Activated CD4-positive, alpha-beta T cell treated with anti-CD3 and anti-CD28 coated beads, Interleukin-2, amount 10 ng/mL, durations not matched to agents 24 days and 14 days (primary cell): ENCODE measurements at regions not wholly inside any gene's neighbourhood (a gene's known extent, or its start where the extent isn't known, plus 50 kb on each side); places are given as distances from the start of the nearest gene placed in this dataset.

Experiments used
- DNase-seq: peaks from one replicate; pipeline ENCODE4 v3.0.0; 2022
- H3K27ac Mint-ChIP-seq: one replicate; pipeline ENCODE4 v1.8.0; 2022; ENCODE audit warnings: mild to moderate bottlenecking, mixed read lengths
- H3K27me3 Mint-ChIP-seq: one replicate; pipeline ENCODE4 v1.8.0; 2022; ENCODE audit warnings: mixed read lengths
- H3K36me3 Mint-ChIP-seq: one replicate; pipeline ENCODE4 v1.8.0; 2022; ENCODE audit warnings: low read depth, mild to moderate bottlenecking, mixed read lengths
- H3K4me1 Mint-ChIP-seq: one replicate; pipeline ENCODE4 v1.8.0; 2021; ENCODE audit warnings: mixed read lengths
- H3K4me3 Mint-ChIP-seq: one replicate; pipeline ENCODE4 v1.8.0; 2022; ENCODE audit warnings: mild to moderate bottlenecking, moderate library complexity, mixed read lengths
- H3K9me3 Mint-ChIP-seq: one replicate; pipeline ENCODE4 v1.8.0; 2021; ENCODE audit warnings: mixed read lengths
- intact Hi-C: fragments of 100-400 bp; cut with micrococcal nuclease; formaldehyde crosslinking; loops from one replicate; pipeline ENCODE4 v1.15.1; 2023

GRCh38 chr1:14180738-14181137 is 417.7 kb upstream of the KAZN start:
- Mint-ChIP-seq H3K9me3 (peaks cover 3% of the 10 kb centered on the region), H3K4me3 (no peak overlapping the region), H3K27ac (no peak overlapping the region), H3K4me1 (peaks cover 5% of the 10 kb centered on the region), H3K36me3 (no peaks in the 10 kb centered on the region), H3K27me3 (peaks cover 19% of the 10 kb centered on the region)
- intact Hi-C loops, result no loop called here
- DNase-seq, result no peak

- H3K4me1 Mint-ChIP-seq, result peaks cover 5% of the 10 kb centered on the region
- DNase-seq, result no peak
- no peaks in the 10 kb centered on the region for H3K36me3 Mint-ChIP-seq
- peaks cover 19% of the 10 kb centered on the region for H3K27me3 Mint-ChIP-seq
- intact Hi-C loops, result no loop called here
- no peak overlapping the region for H3K4me3 Mint-ChIP-seq
- H3K27ac Mint-ChIP-seq, result no peak overlapping the region
- peaks cover 3% of the 10 kb centered on the region for H3K9me3 Mint-ChIP-seq
These were observed 417.2 kb upstream of the KAZN start for GRCh38 chr1:14181191-14181795.

- H3K27me3 Mint-ChIP-seq, result peaks cover 19% of the 10 kb centered on the region
- H3K4me3 Mint-ChIP-seq, result no peak overlapping the region
- DNase-seq, result no peak
- peaks cover 3% of the 10 kb centered on the region for H3K9me3 Mint-ChIP-seq
- intact Hi-C loops, result no loop called here
- no peaks in the 10 kb centered on the region for H3K36me3 Mint-ChIP-seq
- no peak overlapping the region for H3K27ac Mint-ChIP-seq
- H3K4me1 Mint-ChIP-seq, result peaks cover 5% of the 10 kb centered on the region
These were observed 415.6 kb upstream of the KAZN start for GRCh38 chr1:14182856-14183255.

- intact Hi-C loops, result no loop called here
- H3K27ac Mint-ChIP-seq, result no peak overlapping the region
- peaks cover 3% of the 10 kb centered on the region for H3K9me3 Mint-ChIP-seq
- H3K36me3 Mint-ChIP-seq, result no peaks in the 10 kb centered on the region
- DNase-seq, result no peak
- peaks cover 19% of the 10 kb centered on the region for H3K27me3 Mint-ChIP-seq
- no peak overlapping the region for H3K4me3 Mint-ChIP-seq
- peaks cover 5% of the 10 kb centered on the region for H3K4me1 Mint-ChIP-seq
These were observed 415.2 kb upstream of the KAZN start for GRCh38 chr1:14183329-14183728.

DNA sequence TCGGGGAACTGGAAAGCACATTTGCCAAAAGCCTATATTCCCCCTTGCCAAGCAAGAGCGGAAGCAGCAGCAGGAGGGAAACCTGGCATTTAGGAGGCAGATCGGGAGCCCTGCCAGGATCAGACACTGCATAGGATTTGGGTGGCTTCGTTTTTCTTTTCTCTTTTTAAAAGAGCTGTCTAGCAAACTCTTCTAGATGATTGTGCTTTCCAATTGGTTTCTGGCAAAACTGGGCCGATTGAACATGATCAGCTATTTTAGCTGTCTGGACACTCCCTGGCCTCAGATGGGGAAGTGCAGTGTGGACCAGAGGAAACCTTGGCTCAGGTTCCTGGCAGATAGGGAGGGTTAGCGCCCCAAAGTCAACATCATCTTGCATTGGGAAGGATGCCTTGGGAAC is 414.0 kb upstream of the KAZN start:
- H3K9me3 Mint-ChIP-seq, result peaks cover 3% of the 10 kb centered on the region
- H3K4me1 Mint-ChIP-seq, result peaks cover 5% of the 10 kb centered on the region
- DNase-seq, result no peak
- no peaks in the 10 kb centered on the region for H3K36me3 Mint-ChIP-seq
- H3K27ac Mint-ChIP-seq, result no peak overlapping the region
- no peak overlapping the region for H3K4me3 Mint-ChIP-seq
- intact Hi-C loops, result no loop called here
- peaks cover 18% of the 10 kb centered on the region for H3K27me3 Mint-ChIP-seq

- intact Hi-C loops, result no loop called here
- Mint-ChIP-seq H3K4me3 (no peak overlapping the region), H3K27me3 (no peaks in the 10 kb centered on the region), H3K27ac (no peak overlapping the region), H3K9me3 (no peaks in the 10 kb centered on the region), H3K4me1 (no peaks in the 10 kb centered on the region), H3K36me3 (no peaks in the 10 kb centered on the region)
- no peak for DNase-seq
These were observed 409.1 kb upstream of the KAZN start for GRCh38 chr1:14189381-14189780.

GRCh38 chr1:14190508-14190907 is 408.0 kb upstream of the KAZN start:
- DNase-seq, result no peak
- no peaks in the 10 kb centered on the region for H3K4me1 Mint-ChIP-seq
- H3K27me3 Mint-ChIP-seq, result no peaks in the 10 kb centered on the region
- intact Hi-C loops, result no loop called here
- H3K36me3 Mint-ChIP-seq, result no peaks in the 10 kb centered on the region
- H3K9me3 Mint-ChIP-seq, result no peaks in the 10 kb centered on the region
- H3K27ac Mint-ChIP-seq, result no peak overlapping the region
- H3K4me3 Mint-ChIP-seq, result no peak overlapping the region

GRCh38 chr1:14194511-14194910 is 404.0 kb upstream of the KAZN start:
- no peak overlapping the region for H3K27ac Mint-ChIP-seq

GRCh38 chr1:14205066-14205465 is 393.4 kb upstream of the KAZN start:
- H3K4me1 Mint-ChIP-seq, result no peaks in the 10 kb centered on the region

More at GRCh38 chr1:14194511-14194910, 404.0 kb upstream of the KAZN start:
- intact Hi-C loops, result no loop called here
- H3K27me3 Mint-ChIP-seq, result peaks cover 1% of the 10 kb centered on the region
- no peaks in the 10 kb centered on the region for H3K9me3 Mint-ChIP-seq
- H3K36me3 Mint-ChIP-seq, result no peaks in the 10 kb centered on the region
- H3K4me3 Mint-ChIP-seq, result no peak overlapping the region
- H3K4me1 Mint-ChIP-seq, result no peaks in the 10 kb centered on the region
- DNase-seq, result no peak

GRCh38 chr1:14215151-14215550 is 383.3 kb upstream of the KAZN start:
- H3K36me3 Mint-ChIP-seq, result no peaks in the 10 kb centered on the region
- DNase-seq, result no peak
- peaks cover 4% of the 10 kb centered on the region for H3K9me3 Mint-ChIP-seq
- no peaks in the 10 kb centered on the region for H3K27me3 Mint-ChIP-seq
- H3K27ac Mint-ChIP-seq, result no peak overlapping the region
- no peaks in the 10 kb centered on the region for H3K4me1 Mint-ChIP-seq
- intact Hi-C loops, result no loop called here
- no peak overlapping the region for H3K4me3 Mint-ChIP-seq

More at GRCh38 chr1:14205066-14205465, 393.4 kb upstream of the KAZN start:
- no peaks in the 10 kb centered on the region for H3K36me3 Mint-ChIP-seq
- no peaks in the 10 kb centered on the region for H3K9me3 Mint-ChIP-seq
- H3K27ac Mint-ChIP-seq, result no peak overlapping the region
- intact Hi-C loops, result no loop called here
- no peak overlapping the region for H3K4me3 Mint-ChIP-seq
- no peaks in the 10 kb centered on the region for H3K27me3 Mint-ChIP-seq
- no peak for DNase-seq

DNA sequence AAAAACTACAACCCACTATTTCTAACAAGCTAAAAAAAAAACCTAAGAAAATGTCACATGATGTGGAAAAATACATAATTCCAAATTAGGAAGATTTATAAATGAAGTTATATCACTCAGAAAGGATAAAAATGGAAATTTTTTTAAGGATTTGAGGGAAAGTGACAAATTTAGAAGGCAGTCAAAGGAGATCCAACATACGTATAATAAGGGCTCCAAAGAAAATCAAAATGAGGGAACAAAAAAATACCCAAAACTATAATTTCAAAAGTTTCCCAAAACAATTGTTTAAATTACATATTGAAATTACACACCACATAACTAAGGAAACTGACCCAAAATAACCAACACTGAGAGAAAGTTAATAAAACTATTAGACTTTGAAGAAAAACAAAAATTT is 381.1 kb upstream of the KAZN start:
- intact Hi-C loops, result no loop called here

DNA sequence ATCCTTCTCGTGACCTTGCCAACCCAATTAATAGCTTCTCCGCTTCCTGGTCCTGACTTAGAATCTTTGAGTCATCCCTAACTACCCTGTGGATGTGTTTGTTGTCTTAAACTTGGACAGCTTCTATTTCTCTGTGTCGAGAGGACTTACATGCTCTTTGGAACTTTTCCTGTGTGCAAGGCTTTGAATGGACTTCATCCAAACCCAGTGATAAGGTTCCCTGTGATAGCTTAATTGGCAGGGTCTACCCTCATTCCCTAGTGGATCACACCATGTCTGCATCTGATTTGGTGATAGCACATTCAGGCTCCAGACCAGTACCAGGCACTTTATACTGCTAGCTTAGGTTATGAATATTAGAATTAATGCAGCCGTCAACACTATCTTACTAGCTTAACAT is 378.2 kb upstream of the KAZN start:
- H3K9me3 Mint-ChIP-seq, result peaks cover 4% of the 10 kb centered on the region
- H3K36me3 Mint-ChIP-seq, result no peaks in the 10 kb centered on the region
- no peaks in the 10 kb centered on the region for H3K27me3 Mint-ChIP-seq
- H3K4me3 Mint-ChIP-seq, result no peak overlapping the region
- intact Hi-C loops, result no loop called here
- no peaks in the 10 kb centered on the region for H3K4me1 Mint-ChIP-seq
- no peak for DNase-seq
- H3K27ac Mint-ChIP-seq, result no peak overlapping the region

More for the DNA sequence above, 381.1 kb upstream of the KAZN start:
- Mint-ChIP-seq H3K36me3 (no peaks in the 10 kb centered on the region), H3K27ac (no peak overlapping the region), H3K4me3 (no peak overlapping the region), H3K9me3 (peaks cover 4% of the 10 kb centered on the region), H3K4me1 (no peaks in the 10 kb centered on the region), H3K27me3 (no peaks in the 10 kb centered on the region)
- DNase-seq, result no peak

GRCh38 chr1:14220811-14221210 is 377.7 kb upstream of the KAZN start:
- no peak overlapping the region for H3K4me3 Mint-ChIP-seq
- no peak for DNase-seq
- no peaks in the 10 kb centered on the region for H3K27me3 Mint-ChIP-seq
- no peaks in the 10 kb centered on the region for H3K4me1 Mint-ChIP-seq
- peaks cover 4% of the 10 kb centered on the region for H3K9me3 Mint-ChIP-seq
- intact Hi-C loops, result no loop called here
- H3K36me3 Mint-ChIP-seq, result no peaks in the 10 kb centered on the region
- H3K27ac Mint-ChIP-seq, result no peak overlapping the region

- Mint-ChIP-seq H3K36me3 (no peaks in the 10 kb centered on the region), H3K27ac (no peak overlapping the region)
- intact Hi-C loops, result no loop called here
These were observed 376.4 kb upstream of the KAZN start for GRCh38 chr1:14222086-14222485.

DNA sequence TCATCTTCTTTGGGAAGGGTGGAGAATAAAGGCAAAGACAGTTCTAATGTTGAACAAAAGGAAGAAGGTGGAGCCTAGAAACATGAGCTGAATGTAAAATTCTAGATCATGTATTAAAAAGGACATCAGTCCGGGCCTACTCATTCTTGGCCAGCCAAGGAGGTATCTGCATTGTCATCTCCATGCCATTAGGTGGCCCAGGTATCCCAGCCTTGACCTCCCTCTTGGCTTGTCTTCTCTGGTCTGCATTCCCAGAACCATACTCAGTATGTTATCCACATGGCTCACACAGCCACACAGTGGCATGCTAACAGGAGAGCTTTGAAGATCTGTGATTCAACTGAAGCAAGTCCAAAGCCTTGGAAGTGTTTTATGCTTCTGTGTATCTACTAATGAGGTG is 369.8 kb upstream of the KAZN start:
- Mint-ChIP-seq H3K36me3 (no peaks in the 10 kb centered on the region), H3K4me1 (no peaks in the 10 kb centered on the region), H3K27me3 (peaks cover 2% of the 10 kb centered on the region), H3K4me3 (no peak overlapping the region), H3K27ac (no peak overlapping the region), H3K9me3 (no peaks in the 10 kb centered on the region)
- DNase-seq, result no peak
- intact Hi-C loops, result no loop called here

More at GRCh38 chr1:14222086-14222485, 376.4 kb upstream of the KAZN start:
- Mint-ChIP-seq H3K4me3 (no peak overlapping the region), H3K27me3 (no peaks in the 10 kb centered on the region), H3K9me3 (no peaks in the 10 kb centered on the region), H3K4me1 (no peaks in the 10 kb centered on the region)
- DNase-seq, result no peak
